Astrocyte of the spinal cord (primary cell): ENCODE measurements at regions not wholly inside any gene's neighbourhood (a gene's known extent, or its start where the extent isn't known, plus 50 kb on each side); places are given as distances from the start of the nearest gene placed in this dataset.
A peak's percentile ranks its signal among the peaks of the same experiment; 100 is the strongest.

Experiments
- DNase-seq: peaks from one replicate; pipeline ENCODE4 v3.0.0; 2011; ENCODE audit warnings: low read depth, low spot score
- H3K4me3 ChIP-seq: 2 replicates; pipeline ENCODE4 v1.5.1; 2011; ENCODE audit warnings: low read depth, mild to moderate bottlenecking, low read length, moderate library complexity
- in situ Hi-C: cut with HindIII; loops from 2 replicates; pipeline ENCODE4 v1.10.0; 2017; ENCODE audit warnings: low sequenced_read_pairs
- TF ChIP-seq, protein P1 (sequence below): IDR thresholded peaks from 2 replicates; pipeline ENCODE4 v1.5.1; 2012; ENCODE audit warnings: low read depth, mild to moderate bottlenecking, low read length, inconsistent platforms

GRCh38 chr1:96926176-96926575 lies 204.6 kb downstream of the PTBP2 start:
- in situ Hi-C loops: no loop called here
- no peak overlapping the region for H3K4me3 ChIP-seq
- TF ChIP-seq, protein P1, sequence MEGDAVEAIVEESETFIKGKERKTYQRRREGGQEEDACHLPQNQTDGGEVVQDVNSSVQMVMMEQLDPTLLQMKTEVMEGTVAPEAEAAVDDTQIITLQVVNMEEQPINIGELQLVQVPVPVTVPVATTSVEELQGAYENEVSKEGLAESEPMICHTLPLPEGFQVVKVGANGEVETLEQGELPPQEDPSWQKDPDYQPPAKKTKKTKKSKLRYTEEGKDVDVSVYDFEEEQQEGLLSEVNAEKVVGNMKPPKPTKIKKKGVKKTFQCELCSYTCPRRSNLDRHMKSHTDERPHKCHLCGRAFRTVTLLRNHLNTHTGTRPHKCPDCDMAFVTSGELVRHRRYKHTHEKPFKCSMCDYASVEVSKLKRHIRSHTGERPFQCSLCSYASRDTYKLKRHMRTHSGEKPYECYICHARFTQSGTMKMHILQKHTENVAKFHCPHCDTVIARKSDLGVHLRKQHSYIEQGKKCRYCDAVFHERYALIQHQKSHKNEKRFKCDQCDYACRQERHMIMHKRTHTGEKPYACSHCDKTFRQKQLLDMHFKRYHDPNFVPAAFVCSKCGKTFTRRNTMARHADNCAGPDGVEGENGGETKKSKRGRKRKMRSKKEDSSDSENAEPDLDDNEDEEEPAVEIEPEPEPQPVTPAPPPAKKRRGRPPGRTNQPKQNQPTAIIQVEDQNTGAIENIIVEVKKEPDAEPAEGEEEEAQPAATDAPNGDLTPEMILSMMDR: no peak
- DNase-seq: no peak

DNA sequence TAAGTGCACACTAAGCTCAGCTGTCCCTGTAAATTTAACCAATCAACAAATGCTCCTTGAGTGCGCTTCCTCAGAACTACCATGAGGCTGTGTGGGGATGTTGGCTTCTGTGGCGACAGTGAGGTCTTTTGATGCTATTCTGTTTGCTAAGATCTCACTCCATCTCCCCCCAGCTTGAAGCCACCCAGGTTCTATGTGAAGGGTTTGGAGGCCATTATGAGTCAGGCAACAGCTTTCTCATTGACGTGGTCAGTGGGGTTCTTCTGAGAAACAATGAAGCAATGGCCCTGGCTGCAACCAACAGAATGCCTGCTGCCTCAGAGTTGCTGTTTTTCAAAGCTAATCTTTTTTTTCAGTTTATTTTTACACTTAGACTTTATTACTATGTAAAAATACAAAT lies 205.5 kb downstream of the PTBP2 start:
- no peak overlapping the region for H3K4me3 ChIP-seq
- in situ Hi-C loops: no loop called here
- DNase-seq: peak; percentile 62
- TF ChIP-seq, protein P1: no peak

GRCh38 chr1:96931136-96931535 lies 209.6 kb downstream of the PTBP2 start:
- no peak overlapping the region for H3K4me3 ChIP-seq
- TF ChIP-seq, protein P1: no peak
- DNase-seq: no peak
- in situ Hi-C loops: no loop called here

GRCh38 chr1:96934282-96934681 lies 212.7 kb downstream of the PTBP2 start:
- DNase-seq: no peak
- in situ Hi-C loops: no loop called here
- TF ChIP-seq, protein P1: no peak
- no peak overlapping the region for H3K4me3 ChIP-seq

DNA sequence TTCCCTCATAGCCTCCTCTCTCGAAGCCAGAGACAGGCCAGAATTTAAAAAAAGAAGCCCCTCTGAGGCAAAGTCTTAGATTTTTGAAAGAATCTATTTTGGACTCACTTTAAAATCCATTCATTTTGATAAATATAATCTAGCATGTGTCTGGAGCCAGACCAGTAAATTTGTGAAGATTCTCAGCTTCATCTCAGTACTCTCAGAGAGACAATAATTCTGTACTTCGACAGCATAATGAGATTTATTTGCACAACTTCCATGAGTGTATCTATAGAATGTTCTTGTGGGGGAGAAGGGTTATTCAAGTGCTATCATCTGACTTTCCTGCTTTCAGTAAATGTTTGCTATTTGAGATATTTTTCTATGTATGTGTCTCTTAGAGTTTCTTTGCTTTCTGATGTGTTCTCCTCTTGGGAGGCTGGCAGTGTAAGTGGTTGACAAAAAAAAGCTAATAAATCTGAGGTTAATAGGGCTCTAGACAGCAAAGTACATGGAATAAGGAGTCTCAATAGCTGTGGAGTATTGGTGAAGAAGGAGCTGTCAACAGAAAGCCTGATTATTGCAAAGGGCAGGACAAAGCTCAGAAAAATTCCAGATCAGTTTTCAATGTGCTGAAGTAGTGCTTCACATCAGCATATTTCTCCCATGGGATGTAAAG lies 223.0 kb downstream of the PTBP2 start:
- H3K4me3 ChIP-seq: no peak overlapping the region
- TF ChIP-seq, protein P1: no peak
- in situ Hi-C loops: no loop called here
- no peak for DNase-seq

- H3K4me3 ChIP-seq: no peak overlapping the region
- TF ChIP-seq, protein P1: no peak
- no peak for DNase-seq
- in situ Hi-C loops: no loop called here
Observed at GRCh38 chr1:96945509-96946084, 224.0 kb downstream of the PTBP2 start.
